Right atrium auricular region (tissue), 2 donors: ENCODE measurements at regions not wholly inside any gene's neighbourhood (a gene's known extent, or its start where the extent isn't known, plus 50 kb on each side); places are given as distances from the start of the nearest gene placed in this dataset.

Experiments used
- DNase-seq: peaks from one replicate; pipeline ENCODE4 v3.0.0-alpha.2; 2019; ENCODE audit warnings: low spot score
- H3K27ac ChIP-seq, 2 donors: fragments of 200-600 bp; sonication (generic); 1 replicate in 1 of 2; 2 replicates in 1 of 2; pipeline ENCODE4 v1.5.1; 2016 to 2019
- H3K27me3 ChIP-seq, 2 donors: fragments of 200-600 bp; sonication (generic); one replicate each; pipeline versions ENCODE4 v1.5.1 to v1.6.0; 2017 to 2019
- H3K36me3 ChIP-seq: fragments of 200-600 bp; sonication (generic); one replicate; pipeline ENCODE4 v1.5.1; 2016
- H3K4me1 ChIP-seq, 2 donors: fragments of 200-600 bp; sonication (generic); one replicate each; pipeline versions ENCODE4 v1.5.1 to v1.6.0; 2017 to 2019
- H3K4me3 ChIP-seq, 2 donors: fragments of 200-600 bp; sonication (generic); 1 replicate in 1 of 2; 2 replicates in 1 of 2; pipeline ENCODE4 v1.5.1; 2017 to 2019; ENCODE audit warnings: mild to moderate bottlenecking in 1 of 2, moderate library complexity in 1 of 2
- H3K9me3 ChIP-seq, 2 donors: fragments of 200-600 bp; sonication (generic); one replicate each; pipeline ENCODE4 v1.5.1; 2019
- CTCF ChIP-seq, 2 donors: fragments of 200-600 bp; sonication (generic); IDR thresholded peaks; one replicate each; pipeline ENCODE4 v1.5.1; 2019; ENCODE audit warnings: antibody characterized with exemption in 2 of 2

- no peak overlapping the region for H3K4me3 ChIP-seq
- H3K4me1 ChIP-seq: peaks cover 0 to 6% of the 10 kb centered on the region in 2 donors
- TF ChIP-seq CTCF (IDR thresholded peaks at IDR 0.05): no peak
- no peaks in the 10 kb centered on the region for H3K9me3 ChIP-seq
- no peak for DNase-seq
- no peaks in the 10 kb centered on the region for H3K36me3 ChIP-seq
- no peaks in the 10 kb centered on the region for H3K27me3 ChIP-seq
- no peak overlapping the region for H3K27ac ChIP-seq
Observed at GRCh38 chr7:110564246-110564645, 526.7 kb upstream of the LRRN3 start.

- Histone ChIP-seq H3K27me3 (no peaks in the 10 kb centered on the region), H3K4me3 (no peak overlapping the region), H3K36me3 (no peaks in the 10 kb centered on the region), H3K27ac (no peak overlapping the region), H3K9me3 (no peaks in the 10 kb centered on the region), H3K4me1 (peaks cover 0 to 6% of the 10 kb centered on the region in 2 donors)
- no peak for TF ChIP-seq CTCF (IDR thresholded peaks at IDR 0.05)
- DNase-seq: no peak
Observed at GRCh38 chr7:110568388-110568787, 522.5 kb upstream of the LRRN3 start.

- no peaks in the 10 kb centered on the region for H3K27me3 ChIP-seq
- no peak overlapping the region for H3K4me3 ChIP-seq
- peaks cover 0 to 6% of the 10 kb centered on the region in 2 donors for H3K4me1 ChIP-seq
- no peak for DNase-seq
- H3K36me3 ChIP-seq: no peaks in the 10 kb centered on the region
- no peak for TF ChIP-seq CTCF (IDR thresholded peaks at IDR 0.05)
- H3K27ac ChIP-seq: no peak overlapping the region
- no peaks in the 10 kb centered on the region for H3K9me3 ChIP-seq
Observed at GRCh38 chr7:110568932-110569331, 522.0 kb upstream of the LRRN3 start.

GRCh38 chr7:110569486-110570205 lies 521.3 kb upstream of the LRRN3 start:
- Histone ChIP-seq H3K4me1 (peaks cover 0 to 4% of the 10 kb centered on the region in 2 donors), H3K9me3 (no peaks in the 10 kb centered on the region), H3K36me3 (no peaks in the 10 kb centered on the region), H3K4me3 (no peak overlapping the region), H3K27me3 (no peaks in the 10 kb centered on the region), H3K27ac (no peak overlapping the region)
- no peak for DNase-seq
- TF ChIP-seq CTCF (IDR thresholded peaks at IDR 0.05): no peak

GRCh38 chr7:110573862-110574528 lies 516.9 kb upstream of the LRRN3 start:
- no peak overlapping the region for H3K4me3 ChIP-seq
- no peak for DNase-seq
- H3K27ac ChIP-seq: no peak overlapping the region
- H3K27me3 ChIP-seq: no peaks in the 10 kb centered on the region
- no peaks in the 10 kb centered on the region for H3K36me3 ChIP-seq
- no peaks in the 10 kb centered on the region for H3K9me3 ChIP-seq
- no peaks in the 10 kb centered on the region for H3K4me1 ChIP-seq
- TF ChIP-seq CTCF (IDR thresholded peaks at IDR 0.05): no peak
